HL-60 (cell line): ENCODE measurements at regions not wholly inside any gene's neighbourhood (a gene's known extent, or its start where the extent isn't known, plus 50 kb on each side); places are given as distances from the start of the nearest gene placed in this dataset.
"Not testable (repeated sequence)": the region's sequence is repeated elsewhere in the genome, so short reads cannot be mapped to it uniquely, and the experiment has no call there.

Source experiments
- CTCF ChIP-seq: IDR thresholded peaks from one replicate; pipeline ENCODE4 v1.5.1; 2011; ENCODE audit warnings: low read length, control low read depth, inconsistent platforms; ENCODE audit not compliant: insufficient read depth
- GABPA ChIP-seq: IDR thresholded peaks from 2 replicates; pipeline ENCODE4 v1.6.1; 2012; ENCODE audit warnings: low read depth
- POLR2AphosphoS5 ChIP-seq: IDR thresholded peaks from 2 replicates; pipeline ENCODE4 v1.6.1; 2012; ENCODE audit warnings: low read depth
- SPI1 ChIP-seq: IDR thresholded peaks from 2 replicates; pipeline ENCODE4 v1.6.1; 2012; ENCODE audit warnings: low read depth, mild to moderate bottlenecking, borderline replicate concordance

GRCh38 chr22:23474531-23474930 is 105.6 kb downstream of the IGLL1 start:
- not testable (repeated sequence) for TF ChIP-seq CTCF, GABPA, POLR2AphosphoS5, SPI1
